Esophagus muscularis mucosa (tissue), 4 donors: ENCODE measurements at regions not wholly inside any gene's neighbourhood (a gene's known extent, or its start where the extent isn't known, plus 50 kb on each side); places are given as distances from the start of the nearest gene placed in this dataset.

Experiments
- DNase-seq: peaks from one replicate; pipeline ENCODE4 v3.0.0-alpha.2; 2017; ENCODE audit errors: extremely low spot score
- H3K27ac ChIP-seq, 4 donors: fragments of 200-600 bp; sonication (generic); replicated peaks in 1 of 4; 1 replicate in 3 of 4; 2 replicates in 1 of 4; pipeline ENCODE4 v1.5.1; 2016 to 2019; ENCODE audit warnings: mild to moderate bottlenecking in 1 of 4
- H3K27me3 ChIP-seq, 4 donors: fragments of 200-600 bp; sonication (generic); one replicate each; pipeline versions ENCODE4 v1.5.1 to v1.6.0; 2016 to 2019
- H3K36me3 ChIP-seq, 4 donors: fragments of 200-600 bp; sonication (generic); one replicate each; pipeline ENCODE4 v1.5.1; 2016 to 2019
- H3K4me1 ChIP-seq, 4 donors: fragments of 200-600 bp; sonication (generic); one replicate each; pipeline ENCODE4 v1.5.1; 2016 to 2019
- H3K4me3 ChIP-seq, 4 donors: fragments of 200-600 bp; sonication (generic); 1 replicate in 2 of 4; 2 replicates in 2 of 4; pipeline ENCODE4 v1.5.1; 2016 to 2019; ENCODE audit warnings: mild to moderate bottlenecking in 4 of 4, moderate library complexity in 1 of 4
- H3K9me3 ChIP-seq, 4 donors: fragments of 200-600 bp; sonication (generic); 1 replicate in 3 of 4; 2 replicates in 1 of 4; pipeline ENCODE4 v1.5.1; 2016 to 2019
- CTCF ChIP-seq, 3 experiments: fragments of 200-600 bp in 2 of 3; fragments of 450-650 bp in 1 of 3; sonication (generic) in 2 of 3; IDR thresholded peaks; one replicate each; pipeline ENCODE4 v1.5.1; 2017 to 2019; ENCODE audit warnings: antibody characterized with exemption in 3 of 3, mild to moderate bottlenecking in 2 of 3, moderate library complexity in 1 of 3
- EP300 ChIP-seq: sonication (generic); formaldehyde crosslinking; IDR thresholded peaks from one replicate; pipeline ENCODE4 v1.6.1; 2017; ENCODE audit warnings: antibody characterized with exemption
- POLR2A ChIP-seq: fragments of 450-650 bp; IDR thresholded peaks from one replicate; pipeline ENCODE4 v1.6.1; 2017; ENCODE audit warnings: antibody characterized with exemption, moderate library complexity, mild to moderate bottlenecking, low read depth
- POLR2AphosphoS5 ChIP-seq, 2 donors: sonication (generic); formaldehyde crosslinking; IDR thresholded peaks; one replicate each; pipeline ENCODE4 v1.6.1; 2017; ENCODE audit warnings: antibody characterized with exemption in 2 of 2
- WGBS: methylation state at CpG from one replicate; pipeline ENCODE4 v1.1.5; 2018; 5-methylcytosine and 5-hydroxymethylcytosine counted together
- intact Hi-C: fragments of 100-400 bp; cut with DNase I; formaldehyde crosslinking; loops from one replicate; pipeline ENCODE4 v1.15.1; 2023

DNA sequence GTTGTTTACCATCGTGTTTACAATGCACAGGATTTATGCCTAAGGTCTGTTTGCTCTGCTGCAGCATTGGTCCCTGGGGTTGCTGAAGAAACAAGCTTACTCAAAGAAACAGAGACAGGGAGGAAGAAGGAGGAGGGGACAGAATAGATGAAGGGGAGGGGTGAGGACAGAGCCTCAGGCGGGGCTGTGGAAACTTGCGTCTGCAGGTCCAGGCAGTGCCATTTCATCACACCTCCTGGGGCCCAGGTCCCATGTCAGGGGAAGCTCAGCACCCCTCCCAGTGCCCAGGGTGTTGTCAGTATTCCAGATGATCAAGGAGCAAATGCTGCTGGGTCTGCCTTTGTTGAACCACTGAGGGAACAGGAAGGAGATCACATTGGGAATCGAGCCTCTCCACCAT lies 1406.8 kb downstream of the TBC1D22A start:
- Histone ChIP-seq H3K4me1 (no peaks in the 10 kb centered on the region), H3K4me3 (no peak overlapping the region), H3K27me3 (peaks cover 0 to 29% (median 0%) of the 10 kb centered on the region in 4 donors), H3K9me3 (no peaks in the 10 kb centered on the region), H3K36me3 (no peaks in the 10 kb centered on the region), H3K27ac (no peak overlapping the region)
- intact Hi-C loops: no loop called here
- no peak for TF ChIP-seq CTCF (IDR thresholded peaks at IDR 0.05)
- no peak for TF ChIP-seq EP300
- no peak for TF ChIP-seq POLR2A
- TF ChIP-seq POLR2AphosphoS5 (IDR thresholded peaks at IDR 0.05): no peak
- DNase-seq: no peak
- 77% methylated on average over 4 of the region's 4 CpGs for WGBS

GRCh38 chr22:48167238-48167637 lies 1404.8 kb downstream of the TBC1D22A start:
- no peak overlapping the region for H3K27ac ChIP-seq
- intact Hi-C loops: no loop called here
- no peaks in the 10 kb centered on the region for H3K9me3 ChIP-seq
- H3K27me3 ChIP-seq: peaks cover 0 to 16% (median 0%) of the 10 kb centered on the region in 4 donors
- DNase-seq: no peak
- H3K4me1 ChIP-seq: no peaks in the 10 kb centered on the region
- WGBS: 54% methylated on average over 6 of the region's 6 CpGs
- no peaks in the 10 kb centered on the region for H3K36me3 ChIP-seq
- TF ChIP-seq POLR2AphosphoS5 (IDR thresholded peaks at IDR 0.05): no peak
- no peak for TF ChIP-seq EP300
- no peak for TF ChIP-seq POLR2A
- no peak for TF ChIP-seq CTCF (IDR thresholded peaks at IDR 0.05)
- H3K4me3 ChIP-seq: no peak overlapping the region

- H3K27ac ChIP-seq: no peak overlapping the region
- TF ChIP-seq POLR2AphosphoS5 (IDR thresholded peaks at IDR 0.05) (no peak), EP300 (no peak), CTCF (IDR thresholded peaks at IDR 0.05) (no peak), POLR2A (no peak)
- no peak for DNase-seq
- H3K9me3 ChIP-seq: peaks cover 0 to 10% (median 0%) of the 10 kb centered on the region in 4 donors
- H3K4me3 ChIP-seq: no peak overlapping the region
- intact Hi-C loops: no loop called here
- H3K4me1 ChIP-seq: no peaks in the 10 kb centered on the region
- 83% methylated on average over 4 of the region's 4 CpGs for WGBS
- H3K36me3 ChIP-seq: no peaks in the 10 kb centered on the region
- peaks cover 0 to 6% (median 0%) of the 10 kb centered on the region in 4 donors for H3K27me3 ChIP-seq
Observed at GRCh38 chr22:48161298-48161697, 1398.8 kb downstream of the TBC1D22A start.

- TF ChIP-seq CTCF (IDR thresholded peaks at IDR 0.05): no peak
- no peak for TF ChIP-seq POLR2A
- peaks cover 0 to 18% (median 0%) of the 10 kb centered on the region in 4 donors for H3K27me3 ChIP-seq
- no peaks in the 10 kb centered on the region for H3K4me1 ChIP-seq
- H3K27ac ChIP-seq: no peak overlapping the region
- peaks cover 0 to 10% (median 0%) of the 10 kb centered on the region in 4 donors for H3K9me3 ChIP-seq
- H3K36me3 ChIP-seq: no peaks in the 10 kb centered on the region
- H3K4me3 ChIP-seq: no peak overlapping the region
- 75% methylated on average over 9 of the region's 11 CpGs for WGBS
- intact Hi-C loops: no loop called here
- no peak for DNase-seq
Observed at GRCh38 chr22:48157676-48158075, 1395.2 kb downstream of the TBC1D22A start.
